GM12878 (cell line): ENCODE measurements at regions not wholly inside any gene's neighbourhood (a gene's known extent, or its start where the extent isn't known, plus 50 kb on each side); places are given as distances from the start of the nearest gene placed in this dataset.

ENCODE experiments used
- ATAC-seq: fragments of 200-7000 bp; cut with Tn5 transposase; 3 replicates; pipeline ENCODE4 v1.9.1; 2020; ENCODE audit warnings: mild to moderate bottlenecking, moderate library complexity
- BruUV-seq: library from RNA; stranded (reverse); fragments of 400-500 nt; replicated peaks from 2 replicates; lab custom pipeline; 2021; lab: Mats Ljungman, UMichigan
- CTCF ChIA-PET: fragments of 300-600 bp; sonication (Branson Sonifier 250); formaldehyde crosslinking; extraction: SDS; loops from one replicate; lab custom pipeline; 2021; ENCODE audit warnings: inconsistent platforms; lab: Yijun Ruan, JAX
- POLR2A ChIA-PET: fragments of 350-600 bp; formaldehyde crosslinking; extraction: SDS; loops from one replicate; lab custom pipeline; 2021; ENCODE audit warnings: inconsistent platforms; lab: Charles Lee
- RAD21 ChIA-PET: fragments of 300-600 bp; sonication (Branson Sonifier 250); formaldehyde crosslinking; loops from one replicate; lab custom pipeline; 2023; ENCODE audit warnings: antibody characterized with exemption; ENCODE audit not compliant: unreplicated experiment; lab: Charles Lee
- SMC1A ChIA-PET: fragments of 300-600 bp; sonication (Branson Sonifier 250); formaldehyde crosslinking; loops from one replicate; lab custom pipeline; 2023; ENCODE audit not compliant: unreplicated experiment, uncharacterized antibody; lab: Charles Lee
- DNase-seq: peaks from one replicate; pipeline ENCODE4 v3.0.0-alpha.2; 2011; ENCODE audit warnings: low read depth, low spot score
- FAIRE-seq: peaks from 3 replicates; lab custom pipeline; 2011; peaks lifted over from hg19 to GRCh38; lab: Jason Lieb, UNC
- H2AFZ ChIP-seq: 2 replicates; pipeline ENCODE4 v1.6.0; 2011; ENCODE audit warnings: low read depth, low read length, control low read depth; ENCODE audit not compliant: control insufficient read depth
- H3K27ac ChIP-seq: 2 replicates; pipeline ENCODE4 v1.5.1; 2011; ENCODE audit warnings: control low read depth; ENCODE audit not compliant: control insufficient read depth, insufficient read depth
- H3K27me3 ChIP-seq, 2 experiments: replicated peaks in 1 of 2; 2 replicates each; pipeline versions ENCODE4 v1.6.0 to v1.6.1; 2011; ENCODE audit warnings: low read length in 1 of 2; ENCODE audit not compliant: control insufficient read depth in 2 of 2, insufficient read depth in 2 of 2
- H3K36me3 ChIP-seq, 2 experiments: 2 replicates each; pipeline ENCODE4 v1.5.1; 2011; ENCODE audit warnings: low read length in 1 of 2; ENCODE audit not compliant: control insufficient read depth in 2 of 2, insufficient read depth in 2 of 2
- H3K4me1 ChIP-seq: 2 replicates; pipeline ENCODE4 v1.6.1; 2011; ENCODE audit warnings: mild to moderate bottlenecking, low read length, moderate library complexity, mixed read lengths; ENCODE audit not compliant: control insufficient read depth, insufficient read depth
- H3K4me2 ChIP-seq: 2 replicates; pipeline ENCODE4 v1.6.0; 2011; ENCODE audit warnings: control low read depth; ENCODE audit not compliant: control insufficient read depth, insufficient read depth
- H3K4me3 ChIP-seq: fragments of 200-600 bp; sonication (generic); 2 replicates; pipeline ENCODE4 v1.5.1; 2016
- H3K79me2 ChIP-seq: 2 replicates; pipeline ENCODE4 v1.6.0; 2011; ENCODE audit warnings: low read length; ENCODE audit not compliant: control insufficient read depth, insufficient read depth
- H3K9ac ChIP-seq: 2 replicates; pipeline ENCODE4 v1.8.0; 2011; ENCODE audit warnings: low read length, control low read depth, mixed read lengths; ENCODE audit not compliant: control insufficient read depth, insufficient read depth
- H3K9me3 ChIP-seq: replicated peaks from 3 replicates; pipeline ENCODE4 v1.5.1; 2011; ENCODE audit warnings: mild to moderate bottlenecking, low read length; ENCODE audit not compliant: control insufficient read depth, insufficient read depth
- H4K20me1 ChIP-seq: 2 replicates; pipeline ENCODE4 v1.6.0; 2011; ENCODE audit not compliant: control insufficient read depth, insufficient read depth
- CBX3 ChIP-seq: fragments of 200-600 bp; sonication (generic); IDR thresholded peaks from 2 replicates; pipeline ENCODE4 v1.6.1; 2016; ENCODE audit warnings: low read depth, borderline replicate concordance
- CHD4 ChIP-seq: fragments of 200-600 bp; sonication (generic); IDR thresholded peaks from 2 replicates; pipeline ENCODE4 v1.6.1; 2016; ENCODE audit warnings: mild to moderate bottlenecking
- CREB1 ChIP-seq: IDR thresholded peaks from 2 replicates; pipeline ENCODE4 v1.6.1; 2012; ENCODE audit warnings: low read depth, mild to moderate bottlenecking, inconsistent platforms
- GABPA ChIP-seq: IDR thresholded peaks from 2 replicates; pipeline ENCODE4 v1.6.1; 2014; ENCODE audit warnings: antibody characterized with exemption, low read depth, mild to moderate bottlenecking, inconsistent platforms
- IRF3 ChIP-seq: fragments of 450-650 bp; IDR thresholded peaks from 2 replicates; pipeline ENCODE4 v1.6.1; 2014; ENCODE audit warnings: mild to moderate bottlenecking
- IRF5 ChIP-seq: fragments of 450-650 bp; IDR thresholded peaks from 2 replicates; pipeline ENCODE4 v1.6.1; 2017; ENCODE audit warnings: borderline replicate concordance
- SMAD5 ChIP-seq: IDR thresholded peaks from 2 replicates; pipeline ENCODE4 v1.6.1; 2016; ENCODE audit warnings: antibody characterized with exemption, low read depth
- ZBTB11 ChIP-seq: fragments of 450-650 bp; formaldehyde crosslinking; IDR thresholded peaks from 2 replicates; pipeline ENCODE4 v1.5.0; 2022; ENCODE audit warnings: mild to moderate bottlenecking, missing genetic modification characterization
- ZBTB33 ChIP-seq: fragments of 450-650 bp; IDR thresholded peaks from 2 replicates; pipeline ENCODE4 v1.6.1; 2017; ENCODE audit warnings: mild to moderate bottlenecking
- ZNF217 ChIP-seq: fragments of 450-650 bp; IDR thresholded peaks from 2 replicates; pipeline ENCODE4 v1.6.1; 2017; ENCODE audit warnings: antibody characterized with exemption, mild to moderate bottlenecking
- ZNF687 ChIP-seq: fragments of 450-650 bp; IDR thresholded peaks from 2 replicates; pipeline ENCODE4 v1.6.1; 2017; ENCODE audit warnings: mild to moderate bottlenecking, moderate library complexity
- WGBS: methylation state at CpG from one replicate; pipeline ENCODE4 v1.1.6; 2016; ENCODE audit warnings: low lambda C conversion rate; ENCODE audit not compliant: insufficient replicate concordance, insufficient coverage; ENCODE audit errors: missing lambda C conversion rate; 5-methylcytosine and 5-hydroxymethylcytosine counted together
- in situ Hi-C: fragments of 300-500 bp; cut with MboI; formaldehyde crosslinking; loops from 9 replicates; pipeline ENCODE4 v1.14.3; 2018; ENCODE audit warnings: mixed read lengths
- intact Hi-C: fragments of 100-400 bp; cut with micrococcal nuclease; formaldehyde crosslinking; loops from one replicate; pipeline ENCODE4 v1.14.2; 2022; ENCODE audit not compliant: unreplicated experiment

DNA sequence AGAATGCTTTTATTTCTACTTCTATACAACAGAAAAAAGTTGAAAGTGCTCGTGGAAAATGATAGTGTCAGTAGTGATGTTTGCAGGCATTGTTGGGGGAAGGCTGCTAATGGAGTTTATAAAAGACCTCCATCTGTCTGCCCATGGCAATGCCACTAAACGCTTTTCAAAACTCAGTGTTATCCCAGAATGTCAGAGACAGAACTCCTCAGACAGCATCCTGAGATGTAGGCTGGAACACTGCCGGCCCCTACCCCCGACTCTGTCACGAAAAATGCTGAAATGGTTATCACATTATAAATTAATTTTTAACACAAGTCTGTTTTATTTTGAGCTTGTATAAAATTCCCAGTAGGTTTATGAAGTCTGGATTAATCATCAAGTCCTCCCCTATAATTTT is 128.9 kb downstream of the HS3ST1 start:
- Histone ChIP-seq H3K9ac (no peak overlapping the region), H3K4me1 (no peaks in the 10 kb centered on the region), H3K27me3 (no peaks in the 10 kb centered on the region), H3K4me3 (no peak overlapping the region), H4K20me1 (no peaks in the 10 kb centered on the region), H3K27ac (no peak overlapping the region), H3K9me3 (no peaks in the 10 kb centered on the region; the same call in 2 of the 3 replicates), H3K36me3 (no peaks in the 10 kb centered on the region), H2AFZ (no peak overlapping the region), H3K4me2 (no peak overlapping the region), H3K79me2 (no peaks in the 10 kb centered on the region)
- intact Hi-C loops = no loop called here
- FAIRE-seq (no peak), DNase-seq (no peak), ATAC-seq (no peak)
- CTCF ChIA-PET = no interaction called here
- no peak for TF ChIP-seq CBX3
- no peak for TF ChIP-seq ZNF217
- no peak for TF ChIP-seq ZNF687
- TF ChIP-seq GABPA = no peak
- no peak for TF ChIP-seq CHD4
- no peak for TF ChIP-seq SMAD5
- TF ChIP-seq ZBTB11 = no peak
- no peak for TF ChIP-seq IRF3
- TF ChIP-seq CREB1 = no peak
- TF ChIP-seq ZBTB33 = no peak
- no peak for TF ChIP-seq IRF5
- BruUV-seq = no TSS peak
- in situ Hi-C loops = no loop called here
- RAD21 ChIA-PET = no interaction called here
- WGBS = 63% methylated on average over 5 of the region's 5 CpGs
- SMC1A ChIA-PET = interaction anchor here (1.7 kb wide), 1 partner anchor 10 kb away, joined by 4 read pairs; no protein-coding TSS in a partner anchor
- POLR2A ChIA-PET = no interaction called here
